ENCODE measurements at regions not wholly inside any gene's neighbourhood (a gene's known extent, or its start where the extent isn't known, plus 50 kb on each side); places are given as distances from the start of the nearest gene placed in this dataset.

DNA sequence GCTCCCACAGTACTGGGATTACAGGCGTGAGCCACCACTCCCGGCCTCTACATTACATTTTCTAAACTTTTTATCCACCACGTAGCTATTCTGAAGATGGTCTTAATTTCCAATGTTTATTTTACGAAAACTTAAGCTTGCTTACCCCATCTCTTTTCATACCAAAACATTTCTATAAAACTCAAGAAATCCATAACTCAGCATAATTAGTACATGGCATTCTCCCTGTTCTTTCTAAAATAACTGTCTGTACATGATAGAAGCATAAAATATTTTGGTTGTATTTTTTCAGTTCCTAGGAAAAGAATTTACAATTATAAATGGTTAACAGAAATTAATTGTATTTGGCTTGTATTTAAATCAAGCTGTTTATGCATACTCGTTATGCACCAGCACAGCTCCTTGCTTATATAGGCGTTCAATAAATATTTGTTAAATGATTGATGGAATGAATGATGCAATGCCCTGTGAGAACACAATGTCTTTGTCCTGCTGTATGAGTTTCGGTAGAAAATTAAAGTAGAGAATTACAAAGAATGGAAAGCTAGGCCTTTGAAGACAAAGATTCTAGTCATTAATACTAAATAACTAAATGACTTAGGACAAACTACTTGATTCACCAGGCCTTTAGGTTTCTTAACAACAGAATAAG lies 384.2 kb downstream of the EFNA5 start:
- H3K36me3 ChIP-seq: no peaks in the 10 kb centered on the region
- TF ChIP-seq, protein P1, sequence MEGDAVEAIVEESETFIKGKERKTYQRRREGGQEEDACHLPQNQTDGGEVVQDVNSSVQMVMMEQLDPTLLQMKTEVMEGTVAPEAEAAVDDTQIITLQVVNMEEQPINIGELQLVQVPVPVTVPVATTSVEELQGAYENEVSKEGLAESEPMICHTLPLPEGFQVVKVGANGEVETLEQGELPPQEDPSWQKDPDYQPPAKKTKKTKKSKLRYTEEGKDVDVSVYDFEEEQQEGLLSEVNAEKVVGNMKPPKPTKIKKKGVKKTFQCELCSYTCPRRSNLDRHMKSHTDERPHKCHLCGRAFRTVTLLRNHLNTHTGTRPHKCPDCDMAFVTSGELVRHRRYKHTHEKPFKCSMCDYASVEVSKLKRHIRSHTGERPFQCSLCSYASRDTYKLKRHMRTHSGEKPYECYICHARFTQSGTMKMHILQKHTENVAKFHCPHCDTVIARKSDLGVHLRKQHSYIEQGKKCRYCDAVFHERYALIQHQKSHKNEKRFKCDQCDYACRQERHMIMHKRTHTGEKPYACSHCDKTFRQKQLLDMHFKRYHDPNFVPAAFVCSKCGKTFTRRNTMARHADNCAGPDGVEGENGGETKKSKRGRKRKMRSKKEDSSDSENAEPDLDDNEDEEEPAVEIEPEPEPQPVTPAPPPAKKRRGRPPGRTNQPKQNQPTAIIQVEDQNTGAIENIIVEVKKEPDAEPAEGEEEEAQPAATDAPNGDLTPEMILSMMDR (IDR thresholded peaks at IDR 0.05): no peak
- intact Hi-C loops (cut with DNase I): no loop called here
- H3K27me3 ChIP-seq: no peaks in the 10 kb centered on the region
- no peak overlapping the region for H3K27ac ChIP-seq
- no peak for DNase-seq (ENCODE audit: low spot score in 2 of 2)
- no peak overlapping the region for H3K4me3 ChIP-seq
- no peaks in the 10 kb centered on the region for H3K4me1 ChIP-seq
- no peaks in the 10 kb centered on the region for H3K9me3 ChIP-seq

GRCh38 chr5:107285772-107286171 lies 385.0 kb downstream of the EFNA5 start:
- Histone ChIP-seq H3K4me1 (no peaks in the 10 kb centered on the region), H3K36me3 (no peaks in the 10 kb centered on the region), H3K4me3 (no peak overlapping the region), H3K27ac (no peak overlapping the region), H3K27me3 (no peaks in the 10 kb centered on the region), H3K9me3 (no peaks in the 10 kb centered on the region)
- TF ChIP-seq, protein P1 (IDR thresholded peaks at IDR 0.05): no peak
- DNase-seq (ENCODE audit: low spot score in 2 of 2): no peak
- intact Hi-C loops (cut with DNase I): no loop called here

- Histone ChIP-seq H3K36me3 (no peaks in the 10 kb centered on the region), H3K4me3 (no peak overlapping the region), H3K4me1 (no peaks in the 10 kb centered on the region), H3K27me3 (no peaks in the 10 kb centered on the region), H3K9me3 (no peaks in the 10 kb centered on the region), H3K27ac (no peak overlapping the region)
- TF ChIP-seq, protein P1 (IDR thresholded peaks at IDR 0.05): no peak
- DNase-seq (ENCODE audit: low spot score in 2 of 2): no peak
- intact Hi-C loops (cut with DNase I): no loop called here
Observed at GRCh38 chr5:107284822-107285525, 385.8 kb downstream of the EFNA5 start.

DNA sequence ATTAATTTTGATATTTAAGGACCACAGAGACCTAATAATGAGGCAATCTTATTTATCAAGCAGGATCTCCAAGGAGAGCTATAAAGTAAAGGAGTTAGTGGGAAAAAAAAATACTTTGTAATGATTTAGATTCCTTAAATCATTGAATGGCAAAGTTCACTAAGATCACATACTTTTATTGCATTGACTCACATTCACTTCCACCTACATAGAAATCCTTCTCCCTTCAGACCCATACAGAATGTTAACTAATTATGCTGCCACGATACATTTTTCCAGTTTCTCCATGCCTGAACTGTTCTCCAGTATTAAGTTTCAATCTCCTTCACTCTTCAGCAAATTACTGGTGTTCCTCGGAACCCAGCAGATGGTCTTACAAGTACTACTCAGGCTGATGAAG lies 388.7 kb downstream of the EFNA5 start:
- no peak for DNase-seq (ENCODE audit: low spot score in 2 of 2)
- Histone ChIP-seq H3K36me3 (no peaks in the 10 kb centered on the region), H3K9me3 (no peaks in the 10 kb centered on the region), H3K4me1 (no peaks in the 10 kb centered on the region), H3K4me3 (no peak overlapping the region), H3K27me3 (no peaks in the 10 kb centered on the region), H3K27ac (no peak overlapping the region)
- intact Hi-C loops (cut with DNase I): no loop called here
- TF ChIP-seq, protein P1 (IDR thresholded peaks at IDR 0.05): no peak

DNA sequence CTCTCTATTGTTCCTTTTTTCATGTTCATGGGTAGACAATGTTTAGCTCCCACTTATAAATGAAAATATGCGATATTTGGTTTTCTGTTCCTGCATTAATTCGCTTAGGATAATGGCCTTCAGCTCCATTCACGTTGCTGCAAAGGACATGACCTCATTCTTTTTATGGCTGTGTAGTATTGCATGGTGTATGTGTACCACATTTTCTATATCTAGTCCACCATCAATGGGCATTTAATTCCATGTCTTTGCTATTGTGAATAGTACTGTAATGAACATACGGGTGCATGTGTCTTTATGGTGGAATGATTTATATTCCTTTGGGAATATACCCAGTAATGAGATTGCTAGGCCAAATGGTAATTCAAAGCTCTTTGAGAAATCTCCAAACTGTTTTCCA lies 392.0 kb downstream of the EFNA5 start:
- intact Hi-C loops (cut with DNase I): no loop called here
- H3K4me1 ChIP-seq: no peaks in the 10 kb centered on the region
- no peak for DNase-seq (ENCODE audit: low spot score in 2 of 2)
- TF ChIP-seq, protein P1 (IDR thresholded peaks at IDR 0.05): no peak
- H3K27me3 ChIP-seq: no peaks in the 10 kb centered on the region
- no peak overlapping the region for H3K4me3 ChIP-seq
- H3K36me3 ChIP-seq: no peaks in the 10 kb centered on the region
- H3K27ac ChIP-seq: no peak overlapping the region
- no peaks in the 10 kb centered on the region for H3K9me3 ChIP-seq

All from ascending aorta (tissue), 2 donors.